G401.6 (cell line): ENCODE measurements at regions not wholly inside any gene's neighbourhood (a gene's known extent, or its start where the extent isn't known, plus 50 kb on each side); places are given as distances from the start of the nearest gene placed in this dataset.
"Not testable (repeated sequence)": the region's sequence is repeated elsewhere in the genome, so short reads cannot be mapped to it uniquely, and the experiment has no call there.

ENCODE experiments used
- FAIRE-seq: peaks from 2 replicates; lab custom pipeline; 2012; peaks lifted over from hg19 to GRCh38; lab: Jason Lieb, UNC

DNA sequence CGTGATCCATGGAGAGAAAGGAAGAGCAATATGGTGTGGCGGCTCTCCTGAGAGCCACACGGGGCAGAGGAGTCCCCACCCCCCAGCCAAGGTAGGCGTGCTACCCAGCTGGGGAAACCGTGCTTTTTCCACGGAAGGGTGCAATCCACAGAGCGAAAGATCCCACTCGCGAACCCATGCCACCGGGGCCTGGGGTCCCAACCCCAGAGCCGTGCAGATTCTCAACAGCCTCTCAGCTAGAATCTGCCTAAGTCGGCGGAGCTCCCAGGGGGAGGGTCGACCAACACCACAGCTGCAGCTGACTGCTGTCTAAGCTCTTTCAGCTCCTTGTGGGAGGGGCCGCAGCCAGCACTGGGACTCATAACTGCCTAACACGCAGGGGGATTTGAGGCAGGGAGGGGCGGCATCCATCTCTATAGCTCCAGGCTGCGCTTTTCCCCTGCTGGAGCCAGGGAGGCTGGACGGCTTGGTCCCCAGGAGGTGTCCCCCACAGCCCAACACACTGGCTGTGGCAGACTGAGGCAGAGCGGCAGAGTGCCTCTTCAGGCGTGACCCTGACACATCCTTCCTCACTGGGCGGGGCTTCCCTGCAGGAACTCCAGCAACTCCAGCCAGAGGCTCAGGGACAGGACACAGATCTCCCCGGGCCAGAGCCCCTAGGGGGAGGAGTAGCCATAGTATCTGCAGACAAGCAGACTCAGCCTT, 107.6 kb upstream of the ZBTB20 start:
- no peak for FAIRE-seq

DNA sequence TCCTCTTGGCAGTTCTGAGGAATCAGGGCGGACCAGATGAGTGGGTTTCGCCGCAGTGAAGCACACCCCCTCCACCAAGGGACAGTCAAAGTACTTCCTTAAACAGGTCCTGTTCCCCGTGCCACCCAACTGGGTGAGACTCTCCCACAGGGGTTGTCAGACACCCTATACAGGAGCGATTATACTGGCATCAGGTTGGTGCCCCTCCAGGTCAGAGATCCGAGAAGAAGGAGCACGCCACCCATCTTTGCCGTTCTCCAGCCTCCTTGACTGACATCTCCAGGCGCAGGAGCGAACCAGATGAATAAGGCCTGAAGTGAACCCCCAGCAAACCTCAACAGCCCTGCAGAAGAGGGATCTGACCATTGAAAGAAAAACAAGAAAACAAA, 108.1 kb upstream of the ZBTB20 start:
- no peak for FAIRE-seq

DNA sequence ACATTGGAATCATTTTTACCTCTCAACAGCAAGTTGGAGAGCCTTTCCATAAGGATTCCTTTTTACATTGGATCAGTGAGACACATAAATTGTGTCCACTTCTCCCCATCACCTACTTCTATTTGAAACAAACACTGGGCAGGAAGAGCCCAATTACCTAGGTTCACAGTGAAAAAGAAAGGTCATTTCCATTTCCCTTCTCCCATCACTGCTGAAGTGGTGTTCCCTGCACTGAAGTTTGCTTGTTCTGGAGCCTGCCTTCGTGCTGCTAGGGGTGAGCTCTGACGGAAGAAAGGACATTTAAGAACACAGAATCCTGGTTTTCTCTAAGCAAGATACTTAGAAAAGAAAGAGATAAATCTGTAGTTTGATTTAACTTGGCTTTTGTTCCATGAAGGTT, 123.8 kb upstream of the ZBTB20 start:
- no peak for FAIRE-seq

DNA sequence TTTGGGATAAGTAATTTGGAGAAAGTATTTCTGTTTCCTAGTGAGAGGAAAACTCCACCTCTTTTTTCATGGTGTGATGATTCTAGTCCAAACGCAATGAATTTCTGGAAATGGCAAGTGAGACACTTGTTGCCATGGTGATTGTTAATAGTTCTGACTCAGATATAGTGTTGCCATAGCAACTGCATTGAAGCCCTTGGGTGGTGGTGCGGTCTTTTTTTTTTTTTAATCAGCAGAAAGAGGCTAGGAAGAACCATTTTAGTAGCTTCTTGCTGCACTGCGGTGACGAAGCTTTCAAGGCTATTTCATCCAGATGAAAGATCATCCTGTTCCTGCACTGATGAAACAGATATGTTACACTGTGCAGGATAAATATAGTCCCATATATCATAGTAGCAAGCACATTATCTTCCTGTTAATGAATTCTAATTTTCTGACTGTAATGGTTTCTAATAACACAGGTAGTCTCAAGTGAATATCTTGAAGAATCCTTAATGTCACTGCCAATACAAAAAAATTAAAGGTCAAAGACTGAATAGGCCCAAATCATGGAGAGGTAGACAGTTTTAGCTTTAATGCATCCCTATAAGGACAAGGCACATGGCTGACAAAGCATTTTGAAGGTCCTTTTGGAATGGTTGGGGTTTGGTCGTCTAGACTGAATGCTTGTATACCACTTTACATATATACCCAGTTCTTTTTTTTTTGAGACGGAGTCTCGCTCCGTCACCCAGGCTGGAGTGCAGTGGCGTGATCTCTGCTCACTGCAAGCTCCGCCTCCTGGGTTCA, 125.1 kb upstream of the ZBTB20 start:
- FAIRE-seq, result no peak

DNA sequence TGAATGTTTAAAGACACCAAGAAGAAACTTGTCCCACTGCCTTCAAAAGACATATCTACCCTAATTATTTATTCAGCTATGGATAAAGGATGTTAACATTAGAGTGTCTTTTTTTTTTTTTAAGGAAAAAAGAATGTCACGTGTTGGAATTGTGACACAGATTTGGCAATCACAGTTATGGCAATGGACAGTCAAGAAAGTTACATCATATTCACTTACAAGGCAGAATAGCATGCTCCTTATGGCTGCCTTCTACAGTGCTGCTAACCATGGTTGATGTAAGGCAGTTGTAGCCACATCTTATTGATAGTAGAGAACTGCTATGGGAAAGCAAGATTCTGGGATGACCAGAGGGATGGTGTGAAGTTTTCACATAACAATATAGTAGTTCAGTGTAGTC, 128.8 kb upstream of the ZBTB20 start:
- no peak for FAIRE-seq

DNA sequence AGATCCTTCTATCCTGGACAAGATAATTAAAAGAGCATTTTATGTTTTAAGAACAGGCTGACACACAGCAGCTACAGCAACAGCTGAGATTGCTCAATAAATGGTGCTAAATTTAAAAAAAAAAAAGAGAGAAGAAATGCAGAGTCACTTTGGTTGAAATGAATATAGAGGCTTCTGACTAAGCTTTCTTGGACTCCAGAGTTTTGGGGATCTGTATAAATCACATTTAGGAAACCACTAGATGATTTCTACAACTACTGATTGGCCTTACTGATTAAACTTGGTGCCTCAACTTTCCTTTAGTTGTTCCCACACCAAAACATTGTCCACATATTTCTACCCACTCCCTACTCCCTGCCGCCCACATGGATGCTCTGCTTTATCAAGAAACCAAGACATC, 132.9 kb upstream of the ZBTB20 start:
- FAIRE-seq, result no peak

DNA sequence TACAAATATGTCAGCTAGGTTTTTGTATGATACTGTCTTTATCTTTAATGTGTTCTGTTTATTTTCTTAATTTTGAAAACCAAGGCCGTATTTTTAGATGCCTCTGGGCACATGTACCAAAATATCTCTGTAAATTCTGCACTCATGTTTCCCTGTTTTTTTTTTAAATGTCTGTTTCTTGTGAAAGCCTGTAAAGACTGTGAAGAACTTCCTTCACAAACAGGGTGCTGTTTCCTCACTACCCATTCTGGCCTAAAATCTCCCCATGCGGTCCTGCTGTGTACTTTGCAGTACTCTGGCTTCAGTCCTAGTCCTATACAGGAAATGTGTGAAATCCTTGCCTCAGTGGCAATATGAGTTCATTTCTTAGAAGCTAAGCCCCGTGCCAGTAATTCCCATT, 133.4 kb upstream of the ZBTB20 start:
- no peak for FAIRE-seq

DNA sequence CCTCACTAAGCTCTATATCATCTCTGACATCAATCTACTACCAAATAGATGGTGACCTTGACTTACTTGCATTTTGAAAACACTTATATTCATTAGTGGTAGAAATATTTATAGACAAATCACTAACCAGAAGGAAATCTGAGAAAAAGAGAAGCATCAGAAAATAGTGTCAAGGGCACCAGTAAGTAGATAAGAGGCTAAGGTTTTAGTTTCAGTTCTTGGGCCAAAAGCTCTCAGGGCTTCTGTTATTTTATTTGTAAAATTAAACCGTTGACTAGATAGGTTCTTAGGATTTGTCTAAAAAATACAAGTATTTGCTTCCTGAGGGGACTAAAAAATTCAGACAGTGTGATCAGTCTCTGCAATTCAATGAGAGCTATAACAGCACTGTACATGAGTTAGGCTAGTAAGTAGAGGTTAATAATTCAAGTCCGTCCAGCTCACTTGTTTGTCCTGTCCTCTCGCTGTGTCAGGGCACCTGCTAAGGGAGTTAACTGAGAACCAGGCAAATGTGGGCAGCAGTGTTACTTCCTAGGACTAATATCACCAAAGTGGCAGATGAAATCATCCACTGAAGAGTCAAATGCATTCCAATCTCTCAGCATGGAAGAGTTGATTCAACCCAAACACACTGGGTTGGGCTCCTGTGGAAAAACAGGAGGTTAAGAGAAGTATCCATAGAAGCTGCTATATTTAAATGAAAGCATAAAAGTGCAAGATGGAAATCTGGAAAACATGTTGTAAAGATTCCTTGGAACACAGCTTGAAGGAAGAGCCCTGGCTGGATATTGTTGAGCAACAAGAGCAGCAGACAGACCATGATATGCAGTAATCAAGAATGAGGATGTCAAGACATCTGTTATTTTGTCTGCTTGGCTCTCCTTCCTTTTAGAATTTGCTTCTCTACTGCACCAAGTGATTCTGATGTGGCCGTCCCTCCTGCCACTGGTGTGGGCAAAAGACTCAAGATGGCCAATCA, 134.9 kb upstream of the ZBTB20 start:
- FAIRE-seq, result no peak

DNA sequence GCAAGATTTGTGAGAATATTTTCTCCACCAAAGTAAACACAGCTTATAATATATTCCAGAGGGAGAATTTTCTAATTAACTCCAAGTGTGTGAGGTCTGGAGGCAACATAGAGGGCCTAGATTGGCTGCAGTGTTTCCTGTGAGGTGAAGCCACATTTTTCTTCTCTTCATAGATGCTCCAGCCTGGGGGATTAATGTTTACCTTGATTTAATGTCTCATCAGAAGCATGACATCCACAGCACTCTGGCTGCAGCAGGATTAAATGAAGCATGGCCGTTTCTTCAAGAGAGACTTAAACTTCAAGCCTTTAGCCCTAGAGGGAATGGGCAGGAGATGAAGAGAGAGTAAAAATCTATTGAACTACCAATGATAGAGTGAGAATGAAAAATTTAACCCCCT, 137.9 kb upstream of the ZBTB20 start:
- no peak for FAIRE-seq

DNA sequence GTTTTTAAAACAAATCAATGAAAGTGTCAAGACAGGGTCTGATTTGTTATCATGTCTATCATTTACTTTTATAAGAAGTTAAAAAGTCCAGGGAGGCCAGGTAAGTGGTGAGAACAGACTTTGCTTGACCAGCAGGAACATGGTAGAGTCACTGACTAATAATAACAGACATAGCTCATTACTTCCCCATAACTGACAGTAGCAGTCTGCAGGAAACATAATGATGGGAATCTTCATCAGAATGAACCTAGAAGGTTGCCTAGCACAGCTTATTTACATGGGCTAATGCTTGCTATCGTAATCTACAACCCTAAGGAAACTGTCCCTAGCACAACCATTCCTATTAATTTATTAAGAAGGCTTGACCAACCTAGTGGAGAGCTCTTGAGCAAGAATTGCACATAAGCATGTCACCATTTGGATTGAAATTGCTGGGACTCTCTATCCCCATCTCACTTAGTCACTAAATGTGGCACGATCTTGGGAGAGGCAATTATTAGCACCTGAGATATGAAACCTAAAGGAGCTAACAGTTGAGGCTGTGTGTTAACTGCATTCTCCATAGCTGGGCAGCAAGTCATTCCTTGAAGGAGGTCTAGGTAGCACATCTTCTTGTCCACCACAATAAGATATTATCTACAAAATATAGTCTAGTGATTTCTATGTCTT, 139.6 kb upstream of the ZBTB20 start:
- FAIRE-seq, result no peak

DNA sequence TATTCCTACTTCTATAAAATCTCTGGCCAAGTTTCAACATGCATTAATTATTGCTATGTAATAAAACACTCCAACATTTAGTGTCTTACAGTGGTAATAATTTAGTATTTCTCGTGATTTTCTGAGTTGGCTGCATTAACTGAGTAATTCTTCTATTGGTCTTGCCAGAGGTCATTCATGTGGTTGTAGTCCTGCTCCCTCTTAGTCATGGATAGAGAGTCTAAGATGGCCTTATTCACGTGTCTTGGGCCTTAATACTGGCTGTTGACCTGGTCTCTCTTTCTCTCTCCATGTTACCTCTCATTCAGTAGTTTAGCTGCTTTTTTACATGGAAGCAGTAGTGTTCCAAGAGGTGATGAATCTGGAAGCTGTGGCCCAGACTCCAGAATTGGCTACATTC, 140.1 kb upstream of the ZBTB20 start:
- no peak for FAIRE-seq

DNA sequence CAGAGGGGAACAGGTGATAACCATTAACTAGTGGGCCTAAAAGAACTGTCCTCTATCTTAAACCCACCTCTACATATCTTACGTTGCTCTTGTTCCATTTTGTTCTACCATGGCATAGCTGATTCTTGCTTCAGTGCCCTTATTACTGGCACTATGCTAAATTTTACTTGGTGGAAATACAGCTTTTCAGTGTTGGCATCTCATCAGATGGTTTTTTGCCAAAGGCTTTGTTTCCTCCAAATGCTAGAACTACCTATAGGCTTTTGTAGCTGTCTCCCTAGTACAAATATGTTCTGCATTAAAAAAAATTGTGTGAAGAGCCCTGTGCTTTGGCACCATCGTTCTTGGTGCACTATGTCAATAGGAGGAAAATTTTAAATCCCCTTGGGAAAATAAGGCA, 145.0 kb upstream of the ZBTB20 start:
- no peak for FAIRE-seq

DNA sequence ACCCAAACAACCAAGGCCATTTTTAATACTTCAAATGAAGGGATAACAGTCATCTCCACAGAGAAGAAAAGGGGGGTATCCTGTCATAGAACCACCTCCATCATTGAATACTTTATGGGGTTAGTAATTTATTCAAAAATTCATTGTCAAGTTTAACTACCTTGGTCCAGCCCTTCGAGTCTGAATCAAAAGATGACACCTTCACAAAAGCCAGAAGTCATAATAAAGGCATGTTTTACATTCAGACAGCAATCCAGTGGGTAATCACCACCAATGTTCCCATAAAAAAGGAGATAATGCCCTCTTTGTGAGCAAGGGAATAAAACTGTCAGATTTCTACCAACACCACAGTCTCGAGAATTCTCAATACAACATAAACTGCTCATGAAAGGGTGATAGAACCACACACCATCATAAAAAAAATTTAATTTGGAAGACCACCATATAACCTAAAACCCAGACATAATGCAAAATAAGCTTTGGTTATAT, 145.6 kb upstream of the ZBTB20 start:
- no peak for FAIRE-seq

DNA sequence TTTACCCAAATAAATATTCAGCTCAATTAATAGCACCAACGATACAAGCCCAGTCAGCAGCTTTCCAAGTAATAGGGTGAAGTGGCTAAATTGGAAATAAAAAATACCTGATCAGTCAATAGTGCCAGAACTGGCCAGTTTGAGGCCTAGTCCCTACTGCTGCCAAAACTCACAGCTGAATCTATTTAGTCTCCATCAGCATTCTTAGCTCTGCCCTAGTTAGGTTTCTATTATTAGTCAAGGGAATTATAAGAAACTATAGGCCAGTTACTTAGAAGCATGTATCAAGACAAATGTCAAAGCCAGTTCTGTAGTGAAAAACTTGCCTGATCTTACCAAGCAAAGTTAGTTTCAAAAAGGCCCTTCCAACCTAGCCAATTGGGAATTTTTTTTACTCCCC, 146.2 kb upstream of the ZBTB20 start:
- FAIRE-seq, result no peak

DNA sequence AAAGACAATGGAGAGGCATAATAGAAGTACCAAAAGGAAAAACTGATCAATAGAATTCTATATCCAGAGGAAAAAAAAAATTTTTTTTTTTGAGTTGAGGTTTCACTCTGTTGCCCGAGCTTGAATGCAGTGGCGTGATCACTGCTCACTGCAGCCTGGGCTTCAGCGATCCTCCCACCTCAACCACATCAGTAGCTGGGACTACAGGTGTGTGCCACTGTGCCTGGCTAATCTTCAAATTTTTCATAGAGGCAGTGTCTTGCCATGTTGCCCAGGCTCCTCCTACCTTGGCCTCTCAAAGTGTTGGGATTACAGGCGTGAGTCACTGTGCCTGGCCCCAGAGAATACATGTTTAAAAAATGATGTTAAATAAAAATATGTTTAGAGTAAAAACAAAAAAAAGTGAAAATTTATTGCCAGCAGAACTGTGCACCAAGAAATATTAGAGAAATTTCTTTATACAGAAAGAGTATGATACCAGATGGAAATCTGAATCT, 154.3 kb upstream of the ZBTB20 start:
- FAIRE-seq, result no peak

DNA sequence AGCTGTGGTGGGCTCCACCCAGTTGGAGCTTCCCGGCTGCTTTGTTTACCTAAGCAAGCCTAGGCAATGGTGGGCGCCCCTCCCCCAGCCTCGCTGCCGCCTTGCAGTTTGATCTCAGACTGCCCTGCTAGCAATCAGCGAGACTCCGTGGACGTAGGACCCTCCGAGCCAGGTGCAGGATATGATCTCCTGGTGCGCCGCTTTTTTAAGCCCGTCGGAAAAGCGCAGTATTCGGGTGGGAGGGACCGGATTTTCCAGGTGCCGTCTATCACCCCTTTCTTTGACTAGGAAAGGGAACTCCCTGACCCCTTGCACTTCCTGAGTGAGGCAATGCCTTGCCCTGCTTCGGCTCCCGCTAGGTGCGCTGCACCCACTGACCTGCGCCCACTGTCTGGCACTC, 170.9 kb upstream of the ZBTB20 start:
- FAIRE-seq, result not testable (repeated sequence)

DNA sequence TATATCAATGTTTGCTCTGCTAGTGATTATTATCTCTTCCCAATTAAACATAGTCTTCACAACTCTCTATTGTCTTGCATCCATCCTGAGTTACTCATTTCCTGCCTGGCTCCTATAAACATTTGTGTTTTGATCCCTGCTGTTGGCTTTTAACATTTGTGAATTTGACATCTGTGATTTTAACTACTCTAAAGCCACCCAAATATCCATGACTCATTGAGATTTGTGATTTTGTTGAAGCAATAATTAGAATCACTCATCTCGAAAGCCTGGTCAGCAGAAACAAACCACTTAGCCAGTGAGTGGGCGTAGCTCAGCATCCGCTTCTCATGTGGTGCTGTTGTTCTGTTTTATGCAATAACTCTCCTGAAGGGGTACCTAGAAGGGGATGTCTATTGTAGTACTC, 174.3 kb upstream of the ZBTB20 start:
- FAIRE-seq, result no peak

DNA sequence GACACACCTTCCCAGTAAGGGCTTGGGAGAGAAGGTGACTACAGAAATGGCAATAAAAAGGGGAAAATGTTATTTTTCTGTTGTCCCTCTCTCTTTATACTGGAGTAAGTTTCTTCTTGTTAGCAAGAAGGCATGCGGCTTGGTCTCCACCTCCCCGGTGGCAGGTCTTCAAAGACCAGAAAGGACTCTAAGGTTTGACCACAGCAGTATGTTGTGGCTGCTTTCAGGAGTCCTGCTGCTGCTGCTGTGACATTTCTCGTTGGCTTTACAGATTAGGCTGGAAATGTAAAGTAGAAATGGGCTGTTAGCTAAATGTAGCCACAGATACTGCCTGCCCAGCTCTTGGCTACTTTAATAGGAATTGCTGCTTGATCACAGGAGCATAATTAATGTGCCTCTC, 175.8 kb upstream of the ZBTB20 start:
- FAIRE-seq, result no peak

DNA sequence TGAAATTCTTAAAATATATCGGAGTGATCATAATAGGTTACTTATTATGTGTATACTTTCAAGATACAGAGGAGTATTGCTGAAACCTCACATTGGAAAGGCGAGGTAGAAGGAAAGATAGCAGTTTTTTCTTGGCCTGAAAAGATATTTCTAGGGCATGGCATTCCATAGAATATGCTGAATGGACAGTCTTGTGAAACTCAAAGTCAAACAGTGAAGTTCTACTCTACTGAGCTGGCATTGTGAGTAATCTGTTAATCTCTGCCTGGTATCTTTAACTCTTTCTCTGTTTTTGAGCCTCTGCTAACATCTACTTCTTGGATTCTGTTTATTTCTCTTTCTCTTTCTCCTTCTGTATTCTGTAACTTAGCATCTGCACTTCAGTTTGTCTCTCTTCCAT, 176.3 kb upstream of the ZBTB20 start:
- no peak for FAIRE-seq

DNA sequence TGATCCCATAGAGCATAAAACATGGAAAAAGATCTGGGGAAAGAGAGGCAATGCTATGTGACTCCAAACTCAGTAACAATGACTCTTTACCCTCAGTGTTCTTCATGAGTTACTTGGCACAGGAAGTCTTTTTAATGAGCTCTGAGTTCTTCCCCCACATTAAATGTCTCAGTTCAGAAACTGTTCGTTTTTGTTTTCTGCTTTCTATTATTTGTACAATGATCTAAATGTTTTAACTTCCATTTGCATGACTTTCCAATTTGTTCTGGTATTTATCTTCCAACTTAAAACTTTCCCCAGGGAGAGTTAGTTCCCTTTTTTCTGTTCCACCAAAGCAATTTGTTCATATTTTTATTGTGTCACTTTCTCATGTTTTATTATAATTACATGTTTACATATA, 177.0 kb upstream of the ZBTB20 start:
- FAIRE-seq, result no peak

DNA sequence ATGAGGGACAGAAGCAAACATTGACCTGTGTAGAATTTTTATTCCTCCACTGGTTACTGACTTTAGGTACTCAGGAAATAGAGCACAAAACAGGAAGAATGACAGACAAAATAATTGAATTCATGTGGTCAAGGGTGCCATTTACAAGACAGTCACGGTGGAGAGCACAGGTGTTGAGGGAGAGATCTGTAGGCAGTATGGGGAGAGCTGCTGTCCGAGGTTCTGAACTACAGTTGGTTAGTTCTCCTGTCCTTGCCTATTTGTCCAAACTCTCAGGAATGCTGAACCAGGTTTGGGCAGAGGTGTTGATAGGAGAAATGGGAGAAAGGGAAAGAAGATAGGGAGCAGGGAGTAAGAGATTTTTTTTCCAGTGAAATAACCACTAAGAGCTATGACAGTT, 178.5 kb upstream of the ZBTB20 start:
- no peak for FAIRE-seq

DNA sequence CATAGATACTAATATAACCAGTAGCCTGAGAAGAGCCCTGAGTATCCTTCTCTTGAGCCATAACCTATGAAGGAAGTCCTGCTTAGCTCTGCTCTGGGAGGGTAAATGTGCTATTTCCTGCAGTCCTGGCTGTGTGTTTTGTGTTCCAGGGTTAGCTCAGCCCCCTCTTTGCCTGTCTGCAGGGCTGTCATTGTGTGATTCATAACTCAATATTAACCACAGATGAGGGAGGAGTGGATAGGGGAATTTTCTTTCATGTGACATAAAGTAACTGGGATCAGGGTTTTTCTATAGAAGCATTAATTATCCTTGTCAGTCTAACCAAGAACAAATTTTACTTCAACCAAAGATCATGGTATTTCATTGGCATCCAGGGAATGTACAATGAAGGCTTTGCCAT, 183.3 kb upstream of the ZBTB20 start:
- no peak for FAIRE-seq
